Anterior cingulate cortex (tissue), 58 donors: ENCODE measurements at regions not wholly inside any gene's neighbourhood (a gene's known extent, or its start where the extent isn't known, plus 50 kb on each side); places are given as distances from the start of the nearest gene placed in this dataset.
"Not testable (repeated sequence)": the region's sequence is repeated elsewhere in the genome, so short reads cannot be mapped to it uniquely, and the experiment has no call there.

Experiments
- DNase-seq, 58 donors: peaks; one replicate each; lab custom pipeline; 2025; lab: John Stamatoyannopoulos, UW

GRCh38 chr18:14933964-14934363, 186.0 kb downstream of the ANKRD30B start:
- DNase-seq, result no peak

- DNase-seq, result no peak
These were observed 187.2 kb downstream of the ANKRD30B start for GRCh38 chr18:14935210-14935609.

GRCh38 chr18:14936313-14936712, 188.3 kb downstream of the ANKRD30B start:
- DNase-seq, result no peak

GRCh38 chr18:14937271-14937670, 189.3 kb downstream of the ANKRD30B start:
- no peak for DNase-seq

- DNase-seq, result no peak
These were observed 191.2 kb downstream of the ANKRD30B start for GRCh38 chr18:14939141-14939540.

- not testable (repeated sequence) for DNase-seq
These were observed 192.1 kb downstream of the ANKRD30B start for GRCh38 chr18:14940106-14940505.

- no peak for DNase-seq
These were observed 192.8 kb downstream of the ANKRD30B start for GRCh38 chr18:14940735-14941134.

- no peak for DNase-seq
These were observed 193.3 kb downstream of the ANKRD30B start for GRCh38 chr18:14941256-14941655.

GRCh38 chr18:14941792-14942191, 193.8 kb downstream of the ANKRD30B start:
- no peak for DNase-seq

- no peak for DNase-seq
These were observed 194.3 kb downstream of the ANKRD30B start for GRCh38 chr18:14942275-14942674.

GRCh38 chr18:14943486-14943885, 195.5 kb downstream of the ANKRD30B start:
- no peak for DNase-seq

- DNase-seq, result no peak
These were observed 196.1 kb downstream of the ANKRD30B start for GRCh38 chr18:14943967-14944636.

- no peak for DNase-seq
These were observed 196.9 kb downstream of the ANKRD30B start for GRCh38 chr18:14944838-14945237.

- DNase-seq, result no peak
These were observed 197.3 kb downstream of the ANKRD30B start for GRCh38 chr18:14945286-14945685.

- DNase-seq, result no peak
These were observed 198.0 kb downstream of the ANKRD30B start for GRCh38 chr18:14945984-14946383.

GRCh38 chr18:14946741-14947470, 198.9 kb downstream of the ANKRD30B start:
- DNase-seq, result not testable (repeated sequence)

- no peak for DNase-seq
These were observed 199.7 kb downstream of the ANKRD30B start for GRCh38 chr18:14947482-14948162.

GRCh38 chr18:14948163-14948540, 200.2 kb downstream of the ANKRD30B start:
- DNase-seq, result no peak

- no peak for DNase-seq
These were observed 202.1 kb downstream of the ANKRD30B start for GRCh38 chr18:14949800-14950664.

- not testable (repeated sequence) for DNase-seq
These were observed 204.6 kb downstream of the ANKRD30B start for GRCh38 chr18:14952444-14953077.
